HG03460 (cell line): ENCODE measurements at regions not wholly inside any gene's neighbourhood (a gene's known extent, or its start where the extent isn't known, plus 50 kb on each side); places are given as distances from the start of the nearest gene placed in this dataset.
"Not testable (repeated sequence)": the region's sequence is repeated elsewhere in the genome, so short reads cannot be mapped to it uniquely, and the experiment has no call there.

Experiments used
- ATAC-seq: cut with Tn5 transposase; IDR thresholded peaks from one replicate; pipeline ENCODE4 v1.9.1; 2021; ENCODE audit not compliant: unreplicated experiment

- ATAC-seq = no peak
Observed at GRCh38 chr6:74334722-74335121, 638.7 kb downstream of the CD109 start.

- no peak for ATAC-seq
Observed at GRCh38 chr6:74333406-74333805, 637.4 kb downstream of the CD109 start.

GRCh38 chr6:74320715-74321114 lies 624.7 kb downstream of the CD109 start:
- ATAC-seq = no peak

- no peak for ATAC-seq
Observed at GRCh38 chr6:74320074-74320473, 624.1 kb downstream of the CD109 start.

- no peak for ATAC-seq
Observed at GRCh38 chr6:74319292-74319691, 623.3 kb downstream of the CD109 start.

GRCh38 chr6:74318738-74319137 lies 622.7 kb downstream of the CD109 start:
- ATAC-seq = no peak

GRCh38 chr6:74312081-74312480 lies 616.1 kb downstream of the CD109 start:
- no peak for ATAC-seq

GRCh38 chr6:74311431-74311830 lies 615.4 kb downstream of the CD109 start:
- ATAC-seq = no peak

GRCh38 chr6:74289884-74290283 lies 593.9 kb downstream of the CD109 start:
- ATAC-seq = no peak

- no peak for ATAC-seq
Observed at GRCh38 chr6:74287932-74288331, 591.9 kb downstream of the CD109 start.

- no peak for ATAC-seq
Observed at GRCh38 chr6:74287441-74287840, 591.4 kb downstream of the CD109 start.

GRCh38 chr6:74284284-74284683 lies 588.3 kb downstream of the CD109 start:
- no peak for ATAC-seq

- ATAC-seq = no peak
Observed at GRCh38 chr6:74283532-74283931, 587.5 kb downstream of the CD109 start.

- ATAC-seq = no peak
Observed at GRCh38 chr6:74282143-74282689, 586.2 kb downstream of the CD109 start.

GRCh38 chr6:74280130-74280692 lies 584.2 kb downstream of the CD109 start:
- ATAC-seq = no peak

- ATAC-seq = no peak
Observed at GRCh38 chr6:74277777-74278186, 581.8 kb downstream of the CD109 start.

GRCh38 chr6:74273541-74273940 lies 577.5 kb downstream of the CD109 start:
- ATAC-seq = no peak

- ATAC-seq = no peak
Observed at GRCh38 chr6:74269600-74269858, 573.5 kb downstream of the CD109 start.

GRCh38 chr6:74268815-74269599 lies 573.0 kb downstream of the CD109 start:
- no peak for ATAC-seq

- ATAC-seq = no peak
Observed at GRCh38 chr6:74259981-74260380, 564.0 kb downstream of the CD109 start.

- ATAC-seq = no peak
Observed at GRCh38 chr6:74256781-74257180, 560.8 kb downstream of the CD109 start.

GRCh38 chr6:74256381-74256780 lies 560.4 kb downstream of the CD109 start:
- no peak for ATAC-seq

GRCh38 chr6:74255007-74255406 lies 559.0 kb downstream of the CD109 start:
- ATAC-seq = not testable (repeated sequence)
